ENCODE measurements at regions not wholly inside any gene's neighbourhood (a gene's known extent, or its start where the extent isn't known, plus 50 kb on each side); places are given as distances from the start of the nearest gene placed in this dataset.

- TF ChIP-seq, protein P1, sequence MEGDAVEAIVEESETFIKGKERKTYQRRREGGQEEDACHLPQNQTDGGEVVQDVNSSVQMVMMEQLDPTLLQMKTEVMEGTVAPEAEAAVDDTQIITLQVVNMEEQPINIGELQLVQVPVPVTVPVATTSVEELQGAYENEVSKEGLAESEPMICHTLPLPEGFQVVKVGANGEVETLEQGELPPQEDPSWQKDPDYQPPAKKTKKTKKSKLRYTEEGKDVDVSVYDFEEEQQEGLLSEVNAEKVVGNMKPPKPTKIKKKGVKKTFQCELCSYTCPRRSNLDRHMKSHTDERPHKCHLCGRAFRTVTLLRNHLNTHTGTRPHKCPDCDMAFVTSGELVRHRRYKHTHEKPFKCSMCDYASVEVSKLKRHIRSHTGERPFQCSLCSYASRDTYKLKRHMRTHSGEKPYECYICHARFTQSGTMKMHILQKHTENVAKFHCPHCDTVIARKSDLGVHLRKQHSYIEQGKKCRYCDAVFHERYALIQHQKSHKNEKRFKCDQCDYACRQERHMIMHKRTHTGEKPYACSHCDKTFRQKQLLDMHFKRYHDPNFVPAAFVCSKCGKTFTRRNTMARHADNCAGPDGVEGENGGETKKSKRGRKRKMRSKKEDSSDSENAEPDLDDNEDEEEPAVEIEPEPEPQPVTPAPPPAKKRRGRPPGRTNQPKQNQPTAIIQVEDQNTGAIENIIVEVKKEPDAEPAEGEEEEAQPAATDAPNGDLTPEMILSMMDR (conservative IDR thresholded peaks at IDR 0.05; ENCODE audit: control insufficient read depth, insufficient read depth, low read depth, low read length): peak; percentile 23
- H3K4me3 ChIP-seq (ENCODE audit: control insufficient read depth, low read depth, low read length): no peak overlapping the region
- peak; percentile 8 for DNase-seq (ENCODE audit: low read depth)
These were observed 547.3 kb downstream of the CDK5RAP2 start for GRCh38 chr9:120032639-120033038.

DNA sequence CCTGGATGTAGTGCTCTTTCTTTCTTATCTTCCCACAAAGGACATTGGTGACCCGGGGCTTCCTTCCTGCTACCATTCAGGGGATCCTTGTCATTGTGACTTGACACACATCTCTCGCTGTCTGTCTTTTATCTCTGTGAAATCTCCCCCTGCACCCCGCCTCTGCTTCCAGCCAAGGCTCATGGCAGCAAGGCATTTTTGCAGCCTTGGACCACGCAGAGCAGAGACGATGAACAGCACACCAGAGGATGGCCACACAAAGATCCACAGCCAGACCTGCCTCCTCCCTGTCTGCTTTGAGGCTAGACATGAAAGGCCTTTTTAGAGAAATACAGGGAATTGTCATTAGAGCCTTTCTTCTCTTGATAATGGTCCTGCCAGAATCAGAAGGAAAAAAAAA lies 549.1 kb downstream of the CDK5RAP2 start:
- TF ChIP-seq, protein P1 (conservative IDR thresholded peaks at IDR 0.05; ENCODE audit: control insufficient read depth, insufficient read depth, low read depth, low read length): no peak
- no peak overlapping the region for H3K4me3 ChIP-seq (ENCODE audit: control insufficient read depth, low read depth, low read length)
- no peak for DNase-seq (ENCODE audit: low read depth)

DNA sequence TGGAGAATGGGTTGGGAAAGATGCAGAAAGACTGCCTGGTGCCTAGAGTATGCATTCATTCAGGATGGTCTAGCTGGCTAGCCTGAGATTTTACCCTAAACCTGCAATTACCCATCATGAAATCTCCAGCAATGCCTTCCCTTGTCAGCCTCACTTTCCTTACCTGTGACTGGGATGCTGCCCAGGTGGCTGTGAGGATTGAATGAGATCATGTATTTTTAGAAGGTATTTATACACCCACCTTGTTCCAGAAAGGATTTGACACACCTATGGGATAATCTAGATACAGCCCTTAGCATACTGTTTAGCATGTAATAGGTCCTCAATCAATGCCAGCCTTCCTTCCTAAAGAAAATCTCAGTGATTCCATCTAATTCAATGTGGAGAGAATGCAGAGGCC lies 561.4 kb downstream of the CDK5RAP2 start:
- no peak for DNase-seq (ENCODE audit: low read depth)
- TF ChIP-seq, protein P1 (conservative IDR thresholded peaks at IDR 0.05; ENCODE audit: control insufficient read depth, insufficient read depth, low read depth, low read length): no peak
- no peak overlapping the region for H3K4me3 ChIP-seq (ENCODE audit: control insufficient read depth, low read depth, low read length)

GRCh38 chr9:120018037-120018436 lies 561.9 kb downstream of the CDK5RAP2 start:
- DNase-seq (ENCODE audit: low read depth): no peak
- H3K4me3 ChIP-seq (ENCODE audit: control insufficient read depth, low read depth, low read length): no peak overlapping the region
- TF ChIP-seq, protein P1 (conservative IDR thresholded peaks at IDR 0.05; ENCODE audit: control insufficient read depth, insufficient read depth, low read depth, low read length): no peak

GRCh38 chr9:120016231-120016630 lies 563.7 kb downstream of the CDK5RAP2 start:
- DNase-seq (ENCODE audit: low read depth): no peak
- TF ChIP-seq, protein P1 (conservative IDR thresholded peaks at IDR 0.05; ENCODE audit: control insufficient read depth, insufficient read depth, low read depth, low read length): no peak
- H3K4me3 ChIP-seq (ENCODE audit: control insufficient read depth, low read depth, low read length): no peak overlapping the region

- no peak overlapping the region for H3K4me3 ChIP-seq (ENCODE audit: control insufficient read depth, low read depth, low read length)
- no peak for DNase-seq (ENCODE audit: low read depth)
- TF ChIP-seq, protein P1 (conservative IDR thresholded peaks at IDR 0.05; ENCODE audit: control insufficient read depth, insufficient read depth, low read depth, low read length): no peak
These were observed 565.2 kb downstream of the CDK5RAP2 start for GRCh38 chr9:120014796-120015195.

GRCh38 chr9:120009856-120010255 lies 570.1 kb downstream of the CDK5RAP2 start:
- H3K4me3 ChIP-seq (ENCODE audit: control insufficient read depth, low read depth, low read length): no peak overlapping the region
- TF ChIP-seq, protein P1 (conservative IDR thresholded peaks at IDR 0.05; ENCODE audit: control insufficient read depth, insufficient read depth, low read depth, low read length): no peak

More at GRCh38 chr9:120009856-120010255, 570.1 kb downstream of the CDK5RAP2 start:
- DNase-seq (ENCODE audit: low read depth): no peak

Measured in fibroblast of mammary gland (primary cell).